ENCODE measurements at regions not wholly inside any gene's neighbourhood (a gene's known extent, or its start where the extent isn't known, plus 50 kb on each side); places are given as distances from the start of the nearest gene placed in this dataset.

GRCh38 chr17:37825851-37826250, 81.0 kb upstream of the HNF1B start:
- TF ChIP-seq CTCF (IDR thresholded peaks at IDR 0.05 in 4 of 5, conservative IDR thresholded peaks at IDR 0.05 in 1 of 5) (no peak), POLR2A (IDR thresholded peaks at IDR 0.05) (no peak)

Data from gastrocnemius medialis (tissue), 4 donors.